GM23338 (cell line): ENCODE measurements at regions not wholly inside any gene's neighbourhood (a gene's known extent, or its start where the extent isn't known, plus 50 kb on each side); places are given as distances from the start of the nearest gene placed in this dataset.
A peak's percentile ranks its signal among the peaks of the same experiment; 100 is the strongest.
"Not testable (repeated sequence)": the region's sequence is repeated elsewhere in the genome, so short reads cannot be mapped to it uniquely, and the experiment has no call there.

Experiments
- ATAC-seq: fragments of 200-7000 bp; cut with Tn5 transposase; 3 replicates; pipeline ENCODE4 v1.9.1; 2020
- DNase-seq: peaks from one replicate; pipeline ENCODE4 v3.0.0-alpha.2; 2015; ENCODE audit warnings: low spot score
- H2AFZ ChIP-seq: fragments of 200-600 bp; sonication (generic); 2 replicates; pipeline ENCODE4 v1.8.0; 2016; ENCODE audit warnings: antibody characterized with exemption, mild to moderate bottlenecking, moderate library complexity
- H3F3A ChIP-seq: fragments of 200-600 bp; sonication (generic); replicated peaks from 2 replicates; pipeline ENCODE4 v1.8.0; 2017; ENCODE audit warnings: antibody characterized with exemption, mixed run types, low read depth
- H3K27ac ChIP-seq: fragments of 200-600 bp; sonication (generic); 2 replicates; pipeline ENCODE4 v1.6.1; 2016; ENCODE audit warnings: low read depth
- H3K27me3 ChIP-seq: fragments of 200-600 bp; sonication (generic); 2 replicates; pipeline ENCODE4 v1.8.0; 2016; ENCODE audit warnings: mild to moderate bottlenecking, mixed run types, moderate library complexity; ENCODE audit not compliant: insufficient read depth
- H3K36me3 ChIP-seq: fragments of 200-600 bp; sonication (generic); 2 replicates; pipeline ENCODE4 v1.8.0; 2016; ENCODE audit warnings: mild to moderate bottlenecking; ENCODE audit not compliant: insufficient read depth
- H3K4me1 ChIP-seq: fragments of 200-600 bp; sonication (generic); 2 replicates; pipeline ENCODE4 v1.8.0; 2016; ENCODE audit warnings: mild to moderate bottlenecking, moderate library complexity; ENCODE audit not compliant: insufficient read depth
- H3K4me2 ChIP-seq: fragments of 200-600 bp; sonication (generic); 2 replicates; pipeline ENCODE4 v1.7.1; 2017; ENCODE audit warnings: mixed run types
- H3K4me3 ChIP-seq: fragments of 200-600 bp; sonication (generic); 2 replicates; pipeline ENCODE4 v1.6.1; 2016; ENCODE audit warnings: mixed run types
- H3K79me2 ChIP-seq: fragments of 200-600 bp; sonication (generic); replicated peaks from 2 replicates; pipeline ENCODE4 v1.8.0; 2017; ENCODE audit warnings: mild to moderate bottlenecking; ENCODE audit not compliant: insufficient read depth
- H3K9me2 ChIP-seq: fragments of 200-600 bp; sonication (generic); 2 replicates; pipeline ENCODE4 v1.8.0; 2017; ENCODE audit not compliant: insufficient read depth
- H4K20me1 ChIP-seq: fragments of 200-600 bp; sonication (generic); replicated peaks from 2 replicates; pipeline ENCODE4 v1.8.0; 2017; ENCODE audit warnings: mild to moderate bottlenecking; ENCODE audit not compliant: insufficient read depth
- H3K27ac Mint-ChIP-seq: 2 replicates; pipeline ENCODE4 v1.8.0; 2020; ENCODE audit warnings: inconsistent platforms, mild to moderate bottlenecking, moderate library complexity, mixed read lengths
- H3K27me3 Mint-ChIP-seq: 3 replicates; pipeline ENCODE4 v1.8.0; 2022; ENCODE audit warnings: low read depth, mild to moderate bottlenecking, moderate library complexity, mixed read lengths, inconsistent platforms; ENCODE audit not compliant: insufficient read depth, poor library complexity
- H3K36me3 Mint-ChIP-seq: 3 replicates; pipeline ENCODE4 v1.8.0; 2021; ENCODE audit warnings: low read depth, mild to moderate bottlenecking, inconsistent platforms, moderate library complexity, mixed read lengths
- H3K4me1 Mint-ChIP-seq: 3 replicates; pipeline ENCODE4 v1.8.0; 2020; ENCODE audit warnings: mild to moderate bottlenecking, inconsistent platforms, mixed read lengths
- H3K4me3 Mint-ChIP-seq: 3 replicates; pipeline ENCODE4 v1.8.0; 2021; ENCODE audit warnings: moderate library complexity, mild to moderate bottlenecking, inconsistent platforms, mixed read lengths
- H3K9me3 Mint-ChIP-seq: 3 replicates; pipeline ENCODE4 v1.8.0; 2020; ENCODE audit warnings: moderate library complexity, mild to moderate bottlenecking, inconsistent platforms, mixed read lengths
- ETS1 ChIP-seq: IDR thresholded peaks from 2 replicates; pipeline ENCODE4 v1.6.1; 2016; ENCODE audit warnings: antibody characterized with exemption
- EZH2 ChIP-seq: fragments of 200-600 bp; sonication (generic); IDR thresholded peaks from one replicate; pipeline ENCODE4 v1.8.0; 2017; ENCODE audit warnings: antibody characterized with exemption, mild to moderate bottlenecking, low read depth; ENCODE audit not compliant: unreplicated experiment
- JUNB ChIP-seq: IDR thresholded peaks from one replicate; pipeline ENCODE4 v1.6.1; 2016; ENCODE audit warnings: antibody characterized with exemption; ENCODE audit not compliant: unreplicated experiment
- REST ChIP-seq: IDR thresholded peaks from one replicate; pipeline ENCODE4 v1.6.1; 2018; ENCODE audit warnings: antibody characterized with exemption; ENCODE audit not compliant: unreplicated experiment
- STAT1 ChIP-seq: IDR thresholded peaks from one replicate; pipeline ENCODE4 v1.6.1; 2016; ENCODE audit warnings: antibody characterized with exemption; ENCODE audit not compliant: unreplicated experiment
- ZNF114 ChIP-seq: fragments of 250-450 bp; sonication (Bioruptor Pico); IDR thresholded peaks from 2 replicates; pipeline ENCODE4 v1.5.0; 2020; ENCODE audit warnings: mild to moderate bottlenecking, moderate library complexity
- ZNF331 ChIP-seq: fragments of 250-450 bp; sonication (Bioruptor Pico); IDR thresholded peaks from 2 replicates; pipeline ENCODE4 v1.5.0; 2020; ENCODE audit warnings: low read depth, mild to moderate bottlenecking, moderate library complexity
- ZNF462 ChIP-seq: fragments of 250-450 bp; sonication (Bioruptor Pico); IDR thresholded peaks from 2 replicates; pipeline ENCODE4 v1.5.0; 2020; ENCODE audit warnings: mild to moderate bottlenecking, moderate library complexity

GRCh38 chr3:3927965-3928364, 128.7 kb downstream of the LRRN1 start (continued):
- TF ChIP-seq ZNF462 (CRISPR knock-in tag) (no peak), STAT1 (no peak), ETS1 (no peak), ZNF331 (CRISPR knock-in tag) (no peak), ZNF114 (CRISPR knock-in tag) (no peak), EZH2 (no peak), JUNB (no peak), REST (no peak)

- peak overlapping the region; percentile 12; the same call in 1 of the 2 replicates for H3K4me2 ChIP-seq
- not testable (repeated sequence) for H3K9me2 ChIP-seq, H3K36me3 ChIP-seq, H3K4me3 Mint-ChIP-seq, H3K79me2 ChIP-seq, H3K4me3 ChIP-seq, H3K27me3 Mint-ChIP-seq, H3K4me1 ChIP-seq, H4K20me1 ChIP-seq, ATAC-seq, H2AFZ ChIP-seq, H3K4me1 Mint-ChIP-seq, H3K27ac ChIP-seq, H3K27ac Mint-ChIP-seq, H3F3A ChIP-seq, H3K27me3 ChIP-seq
- peak; percentile 6 for DNase-seq
- Mint-ChIP-seq H3K36me3 (peaks cover 23% of the 10 kb centered on the region; the same call in 2 of the 3 replicates), H3K9me3 (peaks cover 85% of the 10 kb centered on the region)
Observed at GRCh38 chr3:3941380-3941779, 142.1 kb downstream of the LRRN1 start.
